Stimulated activated CD4-positive, alpha-beta T cell treated with anti-CD3 and anti-CD28 coated beads, TNF-alpha, amount 100 ng/mL, for 24 hours (primary cell): ENCODE measurements at regions not wholly inside any gene's neighbourhood (a gene's known extent, or its start where the extent isn't known, plus 50 kb on each side); places are given as distances from the start of the nearest gene placed in this dataset.

Experiments
- DNase-seq, 3 experiments: peaks; one replicate each; pipeline ENCODE4 v3.0.0-alpha.2; 2020; ENCODE audit warnings: low read depth in 3 of 3

- DNase-seq, result no peak
These were observed 304.6 kb downstream of the ACTL7B start for GRCh38 chr9:108551030-108551841.

GRCh38 chr9:108550106-108550505 lies 305.7 kb downstream of the ACTL7B start:
- no peak for DNase-seq

- no peak for DNase-seq
These were observed 306.6 kb downstream of the ACTL7B start for GRCh38 chr9:108549184-108549583.

- no peak for DNase-seq
These were observed 308.2 kb downstream of the ACTL7B start for GRCh38 chr9:108547411-108548135.

GRCh38 chr9:108546215-108546614 lies 309.6 kb downstream of the ACTL7B start:
- no peak for DNase-seq

- DNase-seq, result no peak
These were observed 310.4 kb downstream of the ACTL7B start for GRCh38 chr9:108545436-108545835.

- no peak for DNase-seq
These were observed 310.9 kb downstream of the ACTL7B start for GRCh38 chr9:108544866-108545265.

GRCh38 chr9:108543251-108543778 lies 312.5 kb downstream of the ACTL7B start:
- no peak for DNase-seq

- no peak for DNase-seq
These were observed 318.0 kb downstream of the ACTL7B start for GRCh38 chr9:108537756-108538155.

GRCh38 chr9:108536836-108537601 lies 318.8 kb downstream of the ACTL7B start:
- DNase-seq, result no peak

GRCh38 chr9:108535526-108535925 lies 320.3 kb downstream of the ACTL7B start:
- DNase-seq, result no peak

GRCh38 chr9:108534741-108535140 lies 321.0 kb downstream of the ACTL7B start:
- no peak for DNase-seq

- no peak for DNase-seq
These were observed 325.6 kb downstream of the ACTL7B start for GRCh38 chr9:108530141-108530540.

- DNase-seq, result no peak
These were observed 327.6 kb downstream of the ACTL7B start for GRCh38 chr9:108528231-108528630.

GRCh38 chr9:108526518-108526917 lies 329.3 kb downstream of the ACTL7B start:
- no peak for DNase-seq

GRCh38 chr9:108525186-108525585 lies 330.6 kb downstream of the ACTL7B start:
- DNase-seq, result no peak

- DNase-seq, result no peak
These were observed 334.7 kb downstream of the ACTL7B start for GRCh38 chr9:108521063-108521590.

GRCh38 chr9:108519437-108519836 lies 336.3 kb downstream of the ACTL7B start:
- no peak for DNase-seq

- no peak for DNase-seq
These were observed 338.0 kb downstream of the ACTL7B start for GRCh38 chr9:108517651-108518365.

- DNase-seq, result no peak
These were observed 339.4 kb downstream of the ACTL7B start for GRCh38 chr9:108516391-108516790.

- DNase-seq, result no peak
These were observed 339.9 kb downstream of the ACTL7B start for GRCh38 chr9:108515856-108516255.
